Endodermal cell (in vitro differentiated cells): ENCODE measurements at regions not wholly inside any gene's neighbourhood (a gene's known extent, or its start where the extent isn't known, plus 50 kb on each side); places are given as distances from the start of the nearest gene placed in this dataset.

Experiments used
- DNase-seq: peaks from one replicate; pipeline ENCODE4 v3.0.0-alpha.2; 2017
- H3K27ac ChIP-seq: 2 replicates; pipeline ENCODE4 v1.5.1; 2013; ENCODE audit warnings: mild to moderate bottlenecking, low read depth, low read length, moderate library complexity
- H3K27me3 ChIP-seq: 2 replicates; pipeline ENCODE4 v1.6.1; 2013; ENCODE audit warnings: mild to moderate bottlenecking, low read length, moderate library complexity; ENCODE audit not compliant: insufficient read depth, control insufficient read depth, poor library complexity, severe bottlenecking
- H3K36me3 ChIP-seq: 2 replicates; pipeline ENCODE4 v1.7.0; 2013; ENCODE audit warnings: mild to moderate bottlenecking, low read length, moderate library complexity; ENCODE audit not compliant: control insufficient read depth, insufficient read depth
- H3K4me1 ChIP-seq: one replicate; pipeline ENCODE4 v1.7.0; 2013; ENCODE audit warnings: low read length; ENCODE audit not compliant: control insufficient read depth, insufficient read depth
- H3K4me3 ChIP-seq: 2 replicates; pipeline ENCODE4 v1.5.1; 2013; ENCODE audit warnings: mild to moderate bottlenecking, low read length, moderate library complexity
- H3K9ac ChIP-seq: 2 replicates; pipeline ENCODE4 v1.6.1; 2013; ENCODE audit warnings: mild to moderate bottlenecking, low read length, moderate library complexity; ENCODE audit not compliant: poor library complexity, severe bottlenecking; ENCODE audit errors: extremely low read depth
- H3K9me3 ChIP-seq: 2 replicates; pipeline ENCODE4 v1.6.1; 2013; ENCODE audit warnings: mild to moderate bottlenecking, low read length, moderate library complexity; ENCODE audit not compliant: control insufficient read depth
- H3K27ac Mint-ChIP-seq: 2 replicates; pipeline ENCODE4 v1.8.0; 2020; ENCODE audit warnings: mixed read lengths
- H3K27me3 Mint-ChIP-seq: 2 replicates; pipeline ENCODE4 v1.8.0; 2021; ENCODE audit warnings: mild to moderate bottlenecking, mixed read lengths; ENCODE audit not compliant: insufficient read depth
- H3K36me3 Mint-ChIP-seq: 2 replicates; pipeline ENCODE4 v1.8.0; 2020; ENCODE audit warnings: low read depth, mixed read lengths
- H3K4me1 Mint-ChIP-seq: 2 replicates; pipeline ENCODE4 v1.8.0; 2020; ENCODE audit warnings: mixed read lengths
- H3K4me3 Mint-ChIP-seq: 2 replicates; pipeline ENCODE4 v1.8.0; 2020; ENCODE audit warnings: mild to moderate bottlenecking, moderate library complexity, mixed read lengths
- H3K9me3 Mint-ChIP-seq: 2 replicates; pipeline ENCODE4 v1.8.0; 2020; ENCODE audit warnings: mild to moderate bottlenecking, mixed read lengths
- WGBS, 2 experiments: methylation state at CpG; one replicate each; pipeline versions ENCODE4 v1.1.5 to v1.1.7; 2013; ENCODE audit warnings: missing lambda C conversion rate in 2 of 2, mixed read lengths in 1 of 2; ENCODE audit not compliant: insufficient coverage in 1 of 2, insufficient read length in 1 of 2; 5-methylcytosine and 5-hydroxymethylcytosine counted together
- TF ChIP-seq, protein P1 (sequence below): fragments of 200-600 bp; sonication (generic); conservative IDR thresholded peaks from 2 replicates; pipeline ENCODE4 v1.5.0; 2021; ENCODE audit warnings: antibody characterized with exemption, mild to moderate bottlenecking

DNA sequence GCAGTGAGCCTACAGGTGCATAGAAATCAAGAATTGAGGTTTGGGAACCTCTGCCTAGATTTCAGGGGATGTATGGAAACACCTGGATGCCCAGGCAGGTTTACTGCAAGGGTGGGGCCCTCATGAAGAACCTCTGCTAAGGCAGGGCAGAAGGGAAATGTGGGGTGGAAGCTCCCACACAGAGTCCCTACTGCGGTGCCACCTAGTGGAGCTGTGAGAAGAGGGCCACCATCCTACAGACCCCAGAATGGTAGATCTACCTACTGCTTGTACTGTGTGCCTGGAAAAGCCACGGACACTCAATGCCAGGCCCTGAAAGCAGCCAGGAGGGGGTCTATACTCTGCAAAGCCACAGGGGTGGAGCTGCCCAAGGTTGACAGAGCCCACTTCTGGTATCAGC is 533.5 kb downstream of the GPAM start:
- H3K36me3 ChIP-seq, result no peaks in the 10 kb centered on the region
- H3K9me3 Mint-ChIP-seq, result peaks cover 24% of the 10 kb centered on the region
- H3K4me1 Mint-ChIP-seq, result no peaks in the 10 kb centered on the region
- H3K9ac ChIP-seq, result no peak overlapping the region
- DNase-seq, result peak; percentile 72
- no peaks in the 10 kb centered on the region for H3K27me3 Mint-ChIP-seq
- peaks cover 3% of the 10 kb centered on the region for H3K36me3 Mint-ChIP-seq
- no peak overlapping the region for H3K4me3 ChIP-seq
- H3K27ac ChIP-seq, result no peak overlapping the region
- H3K27ac Mint-ChIP-seq, result no peak overlapping the region
- no peaks in the 10 kb centered on the region for H3K27me3 ChIP-seq
- H3K4me1 ChIP-seq, result no peaks in the 10 kb centered on the region
- no peak overlapping the region for H3K4me3 Mint-ChIP-seq
- TF ChIP-seq, protein P1, sequence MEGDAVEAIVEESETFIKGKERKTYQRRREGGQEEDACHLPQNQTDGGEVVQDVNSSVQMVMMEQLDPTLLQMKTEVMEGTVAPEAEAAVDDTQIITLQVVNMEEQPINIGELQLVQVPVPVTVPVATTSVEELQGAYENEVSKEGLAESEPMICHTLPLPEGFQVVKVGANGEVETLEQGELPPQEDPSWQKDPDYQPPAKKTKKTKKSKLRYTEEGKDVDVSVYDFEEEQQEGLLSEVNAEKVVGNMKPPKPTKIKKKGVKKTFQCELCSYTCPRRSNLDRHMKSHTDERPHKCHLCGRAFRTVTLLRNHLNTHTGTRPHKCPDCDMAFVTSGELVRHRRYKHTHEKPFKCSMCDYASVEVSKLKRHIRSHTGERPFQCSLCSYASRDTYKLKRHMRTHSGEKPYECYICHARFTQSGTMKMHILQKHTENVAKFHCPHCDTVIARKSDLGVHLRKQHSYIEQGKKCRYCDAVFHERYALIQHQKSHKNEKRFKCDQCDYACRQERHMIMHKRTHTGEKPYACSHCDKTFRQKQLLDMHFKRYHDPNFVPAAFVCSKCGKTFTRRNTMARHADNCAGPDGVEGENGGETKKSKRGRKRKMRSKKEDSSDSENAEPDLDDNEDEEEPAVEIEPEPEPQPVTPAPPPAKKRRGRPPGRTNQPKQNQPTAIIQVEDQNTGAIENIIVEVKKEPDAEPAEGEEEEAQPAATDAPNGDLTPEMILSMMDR, result peak; percentile 59
- WGBS, 2 experiments, result 89% methylated on average over 2 of the region's 2 CpGs; no CpG with 5 or more reads in 1 of the 2 experiments
- peaks cover 10% of the 10 kb centered on the region for H3K9me3 ChIP-seq

DNA sequence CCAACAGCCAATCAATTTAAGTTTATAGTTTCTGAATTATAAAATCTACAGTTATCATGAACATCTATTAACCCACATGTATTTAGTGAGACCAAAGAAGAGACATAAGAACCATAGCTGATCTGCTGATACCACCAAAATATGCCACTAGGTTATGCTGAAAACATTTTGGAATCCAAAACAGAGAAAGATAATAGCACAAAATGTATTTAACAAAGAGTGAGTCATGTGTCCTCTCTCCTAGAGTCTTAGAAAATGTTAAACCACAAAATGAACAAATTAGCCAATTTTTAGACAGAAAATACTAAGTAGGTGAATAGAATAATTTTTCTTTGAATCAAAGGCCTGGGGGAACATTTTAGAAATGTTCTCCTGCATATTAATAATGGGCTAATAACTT is 527.5 kb downstream of the GPAM start:
- H3K9me3 Mint-ChIP-seq, result peaks cover 3% of the 10 kb centered on the region
- TF ChIP-seq, protein P1, result no peak
- H3K4me3 ChIP-seq, result no peak overlapping the region
- H3K27me3 ChIP-seq, result no peaks in the 10 kb centered on the region
- no peak overlapping the region for H3K27ac ChIP-seq
- DNase-seq, result no peak
- no peaks in the 10 kb centered on the region for H3K4me1 Mint-ChIP-seq
- no peak overlapping the region for H3K27ac Mint-ChIP-seq
- no peak overlapping the region for H3K4me3 Mint-ChIP-seq
- no peaks in the 10 kb centered on the region for H3K9me3 ChIP-seq
- no peak overlapping the region for H3K9ac ChIP-seq
- H3K4me1 ChIP-seq, result no peaks in the 10 kb centered on the region
- no peaks in the 10 kb centered on the region for H3K36me3 Mint-ChIP-seq
- no peaks in the 10 kb centered on the region for H3K27me3 Mint-ChIP-seq
- H3K36me3 ChIP-seq, result no peaks in the 10 kb centered on the region

DNA sequence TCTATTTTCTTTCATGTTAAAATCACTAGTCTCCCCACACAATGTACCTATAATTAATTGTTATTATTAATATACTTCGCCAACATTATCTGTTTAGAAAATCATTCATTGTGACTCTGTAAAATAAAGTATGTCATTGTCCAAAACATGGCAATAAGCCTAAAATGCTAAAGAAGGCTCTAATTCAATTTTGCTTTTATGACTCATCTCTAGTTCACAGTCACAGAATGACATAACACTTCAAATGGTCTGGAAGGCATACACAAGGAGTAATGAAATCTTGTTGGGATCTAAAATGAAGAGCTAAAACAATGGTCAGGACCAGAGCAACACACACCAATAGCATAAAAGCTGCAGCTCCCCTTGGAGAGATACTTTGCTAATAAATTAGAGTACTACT is 505.8 kb downstream of the GPAM start:
- TF ChIP-seq, protein P1, result no peak
- WGBS, 2 experiments, result 100% methylated on average over 1 of the region's 1 CpG; no CpG with 5 or more reads in 1 of the 2 experiments
- Histone ChIP-seq H3K4me3 (no peak overlapping the region), H3K27ac (no peak overlapping the region), H3K4me1 (no peaks in the 10 kb centered on the region), H3K27me3 (no peaks in the 10 kb centered on the region), H3K9me3 (no peaks in the 10 kb centered on the region), H3K36me3 (no peaks in the 10 kb centered on the region), H3K9ac (no peak overlapping the region)
- Mint-ChIP-seq H3K27ac (no peak overlapping the region), H3K4me1 (no peaks in the 10 kb centered on the region), H3K36me3 (no peaks in the 10 kb centered on the region), H3K9me3 (no peaks in the 10 kb centered on the region), H3K4me3 (no peak overlapping the region), H3K27me3 (peaks cover 2% of the 10 kb centered on the region)
- no peak for DNase-seq
